Esophagus muscularis mucosa (tissue), 4 donors: ENCODE measurements at regions not wholly inside any gene's neighbourhood (a gene's known extent, or its start where the extent isn't known, plus 50 kb on each side); places are given as distances from the start of the nearest gene placed in this dataset.

Experiments
- DNase-seq: peaks from one replicate; pipeline ENCODE4 v3.0.0-alpha.2; 2017; ENCODE audit errors: extremely low spot score
- H3K27ac ChIP-seq, 4 donors: fragments of 200-600 bp; sonication (generic); replicated peaks in 1 of 4; 1 replicate in 3 of 4; 2 replicates in 1 of 4; pipeline ENCODE4 v1.5.1; 2016 to 2019; ENCODE audit warnings: mild to moderate bottlenecking in 1 of 4
- H3K27me3 ChIP-seq, 4 donors: fragments of 200-600 bp; sonication (generic); one replicate each; pipeline versions ENCODE4 v1.5.1 to v1.6.0; 2016 to 2019
- H3K36me3 ChIP-seq, 4 donors: fragments of 200-600 bp; sonication (generic); one replicate each; pipeline ENCODE4 v1.5.1; 2016 to 2019
- H3K4me1 ChIP-seq, 4 donors: fragments of 200-600 bp; sonication (generic); one replicate each; pipeline ENCODE4 v1.5.1; 2016 to 2019
- H3K4me3 ChIP-seq, 4 donors: fragments of 200-600 bp; sonication (generic); 1 replicate in 2 of 4; 2 replicates in 2 of 4; pipeline ENCODE4 v1.5.1; 2016 to 2019; ENCODE audit warnings: mild to moderate bottlenecking in 4 of 4, moderate library complexity in 1 of 4
- H3K9me3 ChIP-seq, 4 donors: fragments of 200-600 bp; sonication (generic); 1 replicate in 3 of 4; 2 replicates in 1 of 4; pipeline ENCODE4 v1.5.1; 2016 to 2019
- CTCF ChIP-seq, 3 experiments: fragments of 200-600 bp in 2 of 3; fragments of 450-650 bp in 1 of 3; sonication (generic) in 2 of 3; IDR thresholded peaks; one replicate each; pipeline ENCODE4 v1.5.1; 2017 to 2019; ENCODE audit warnings: antibody characterized with exemption in 3 of 3, mild to moderate bottlenecking in 2 of 3, moderate library complexity in 1 of 3
- EP300 ChIP-seq: sonication (generic); formaldehyde crosslinking; IDR thresholded peaks from one replicate; pipeline ENCODE4 v1.6.1; 2017; ENCODE audit warnings: antibody characterized with exemption
- POLR2A ChIP-seq: fragments of 450-650 bp; IDR thresholded peaks from one replicate; pipeline ENCODE4 v1.6.1; 2017; ENCODE audit warnings: antibody characterized with exemption, moderate library complexity, mild to moderate bottlenecking, low read depth
- POLR2AphosphoS5 ChIP-seq, 2 donors: sonication (generic); formaldehyde crosslinking; IDR thresholded peaks; one replicate each; pipeline ENCODE4 v1.6.1; 2017; ENCODE audit warnings: antibody characterized with exemption in 2 of 2
- WGBS: methylation state at CpG from one replicate; pipeline ENCODE4 v1.1.5; 2018; 5-methylcytosine and 5-hydroxymethylcytosine counted together
- intact Hi-C: fragments of 100-400 bp; cut with DNase I; formaldehyde crosslinking; loops from one replicate; pipeline ENCODE4 v1.15.1; 2023

- Histone ChIP-seq H3K4me3 (no peak overlapping the region), H3K4me1 (no peaks in the 10 kb centered on the region), H3K36me3 (no peaks in the 10 kb centered on the region), H3K9me3 (no peaks in the 10 kb centered on the region), H3K27ac (no peak overlapping the region), H3K27me3 (no peaks in the 10 kb centered on the region)
- intact Hi-C loops: no loop called here
- WGBS: 70% methylated on average over 9 of the region's 10 CpGs
- DNase-seq: no peak
- TF ChIP-seq POLR2A: no peak
- no peak for TF ChIP-seq POLR2AphosphoS5 (IDR thresholded peaks at IDR 0.05)
- TF ChIP-seq EP300: no peak
- TF ChIP-seq CTCF (IDR thresholded peaks at IDR 0.05): no peak
Observed at GRCh38 chr2:237016121-237016915, 69.4 kb upstream of the COPS8 start.

- H3K4me3 ChIP-seq: no peak overlapping the region
- 60% methylated on average over 2 of the region's 2 CpGs for WGBS
- intact Hi-C loops: loop anchor here (10.0 kb wide), 1 partner anchor 455 kb away; the partner anchor contains the start of gene ACKR3
Observed at GRCh38 chr2:237020090-237020489, 65.6 kb upstream of the COPS8 start.

GRCh38 chr2:237022533-237022932 lies 63.2 kb upstream of the COPS8 start:
- Histone ChIP-seq H3K4me3 (no peak overlapping the region), H3K36me3 (no peaks in the 10 kb centered on the region), H3K27ac (no peak overlapping the region), H3K9me3 (peaks cover 0 to 10% (median 5%) of the 10 kb centered on the region in 4 donors), H3K27me3 (no peaks in the 10 kb centered on the region), H3K4me1 (peaks cover 0 to 6% (median 3%) of the 10 kb centered on the region in 4 donors)
- 94% methylated on average over 8 of the region's 8 CpGs for WGBS
- intact Hi-C loops: loop anchor here (10.0 kb wide), 1 partner anchor 458 kb away; the partner anchor contains the start of gene ACKR3
- TF ChIP-seq EP300 (no peak), CTCF (IDR thresholded peaks at IDR 0.05) (no peak), POLR2AphosphoS5 (IDR thresholded peaks at IDR 0.05) (no peak), POLR2A (no peak)
- DNase-seq: no peak

More at GRCh38 chr2:237020090-237020489, 65.6 kb upstream of the COPS8 start:
- Histone ChIP-seq H3K36me3 (no peaks in the 10 kb centered on the region), H3K27me3 (no peaks in the 10 kb centered on the region), H3K27ac (no peak overlapping the region), H3K9me3 (peaks cover 0 to 10% (median 5%) of the 10 kb centered on the region in 4 donors), H3K4me1 (no peaks in the 10 kb centered on the region)
- DNase-seq: no peak
- TF ChIP-seq EP300: no peak
- TF ChIP-seq CTCF (IDR thresholded peaks at IDR 0.05): no peak
- no peak for TF ChIP-seq POLR2AphosphoS5 (IDR thresholded peaks at IDR 0.05)
- no peak for TF ChIP-seq POLR2A

- Histone ChIP-seq H3K4me3 (no peak overlapping the region), H3K27me3 (no peaks in the 10 kb centered on the region), H3K4me1 (peaks cover 0 to 7% (median 3%) of the 10 kb centered on the region in 4 donors), H3K27ac (no peak overlapping the region), H3K36me3 (no peaks in the 10 kb centered on the region), H3K9me3 (peaks cover 0 to 10% (median 5%) of the 10 kb centered on the region in 4 donors)
- TF ChIP-seq CTCF (IDR thresholded peaks at IDR 0.05): no peak
- TF ChIP-seq EP300: no peak
- TF ChIP-seq POLR2A: no peak
- no peak for TF ChIP-seq POLR2AphosphoS5 (IDR thresholded peaks at IDR 0.05)
- intact Hi-C loops: loop anchor here (10.0 kb wide), 1 partner anchor 459 kb away; the partner anchor contains the start of gene ACKR3
- DNase-seq: no peak
Observed at GRCh38 chr2:237024255-237024654, 61.4 kb upstream of the COPS8 start.
